H9 (cell line): ENCODE measurements at regions not wholly inside any gene's neighbourhood (a gene's known extent, or its start where the extent isn't known, plus 50 kb on each side); places are given as distances from the start of the nearest gene placed in this dataset.

Source experiments
- DNase-seq: peaks from one replicate; pipeline ENCODE4 v3.0.0-alpha.2; 2017
- H2AFZ ChIP-seq: one replicate; pipeline ENCODE4 v1.6.1; 2013; ENCODE audit warnings: mild to moderate bottlenecking, low read length, control low read depth, moderate library complexity
- H2AK5ac ChIP-seq: 2 replicates; pipeline ENCODE4 v1.6.1; 2013; ENCODE audit warnings: low read length, control low read depth, mixed read lengths; ENCODE audit not compliant: insufficient read length
- H2BK120ac ChIP-seq: one replicate; pipeline ENCODE4 v1.6.1; 2013; ENCODE audit warnings: low read depth, mild to moderate bottlenecking, low read length, control low read depth, inconsistent platforms; ENCODE audit not compliant: poor library complexity, severe bottlenecking
- H2BK12ac ChIP-seq: 2 replicates; pipeline ENCODE4 v1.6.1; 2013; ENCODE audit warnings: low read length, control low read depth, mixed read lengths, low read depth; ENCODE audit not compliant: insufficient read length
- H2BK15ac ChIP-seq: 2 replicates; pipeline ENCODE4 v1.6.1; 2013; ENCODE audit warnings: low read depth, low read length, control low read depth
- H2BK20ac ChIP-seq: one replicate; pipeline ENCODE4 v1.6.1; 2013; ENCODE audit warnings: low read depth, mild to moderate bottlenecking, low read length, control low read depth, inconsistent platforms; ENCODE audit not compliant: poor library complexity, severe bottlenecking
- H2BK5ac ChIP-seq: 2 replicates; pipeline ENCODE4 v1.6.1; 2013; ENCODE audit warnings: low read length, control low read depth, mixed read lengths; ENCODE audit not compliant: insufficient read length
- H3K14ac ChIP-seq: 2 replicates; pipeline ENCODE4 v1.6.1; 2013; ENCODE audit warnings: low read length, control low read depth; ENCODE audit not compliant: insufficient read depth
- H3K18ac ChIP-seq: 2 replicates; pipeline ENCODE4 v1.6.1; 2013; ENCODE audit warnings: low read depth, mild to moderate bottlenecking, mixed read lengths, low read length, control low read depth; ENCODE audit not compliant: insufficient read length
- H3K23ac ChIP-seq: 2 replicates; pipeline ENCODE4 v1.6.1; 2013; ENCODE audit warnings: low read length, control low read depth, mixed read lengths, low read depth; ENCODE audit not compliant: insufficient read length
- H3K23me2 ChIP-seq: 2 replicates; pipeline ENCODE4 v1.6.1; 2013; ENCODE audit warnings: low read depth, mild to moderate bottlenecking, mixed read lengths, low read length, control low read depth; ENCODE audit not compliant: insufficient read length, poor library complexity, severe bottlenecking
- H3K27ac ChIP-seq: 2 replicates; pipeline ENCODE4 v1.5.1; 2013; ENCODE audit warnings: low read length, control low read depth, mixed read lengths, low read depth; ENCODE audit not compliant: insufficient read length
- H3K27me3 ChIP-seq: 2 replicates; pipeline ENCODE4 v1.6.1; 2013; ENCODE audit warnings: low read length, control low read depth, inconsistent platforms; ENCODE audit not compliant: insufficient read depth
- H3K4ac ChIP-seq: 2 replicates; pipeline ENCODE4 v1.6.1; 2013; ENCODE audit warnings: low read depth, mild to moderate bottlenecking, control low read depth, inconsistent platforms, low read length, moderate library complexity
- H3K4me1 ChIP-seq: 2 replicates; pipeline ENCODE4 v1.6.1; 2013; ENCODE audit warnings: low read length, control low read depth, inconsistent platforms; ENCODE audit not compliant: insufficient read depth
- H3K4me2 ChIP-seq: 2 replicates; pipeline ENCODE4 v1.6.1; 2013; ENCODE audit warnings: low read length, control low read depth, mixed read lengths; ENCODE audit not compliant: insufficient read length, insufficient read depth
- H3K56ac ChIP-seq: 2 replicates; pipeline ENCODE4 v1.6.1; 2013; ENCODE audit warnings: low read depth, mild to moderate bottlenecking, mixed read lengths, low read length, control low read depth; ENCODE audit not compliant: insufficient read length
- H3K79me1 ChIP-seq: 2 replicates; pipeline ENCODE4 v1.6.1; 2013; ENCODE audit warnings: low read depth, mild to moderate bottlenecking, moderate library complexity, low read length, control low read depth, inconsistent platforms; ENCODE audit not compliant: insufficient read depth, poor library complexity, severe bottlenecking
- H3K79me2 ChIP-seq: 2 replicates; pipeline ENCODE4 v1.6.1; 2013; ENCODE audit warnings: low read length, control low read depth, inconsistent platforms; ENCODE audit not compliant: insufficient read depth
- H3K9ac ChIP-seq: 2 replicates; pipeline ENCODE4 v1.6.1; 2013; ENCODE audit warnings: low read length, control low read depth, mixed read lengths; ENCODE audit not compliant: insufficient read length; ENCODE audit errors: extremely low read depth
- H3K9me3 ChIP-seq: one replicate; pipeline ENCODE4 v1.6.1; 2013; ENCODE audit warnings: low read depth, low read length, inconsistent platforms; ENCODE audit not compliant: control insufficient read depth
- H3T11ph ChIP-seq: one replicate; pipeline ENCODE4 v1.6.1; 2013; ENCODE audit warnings: mild to moderate bottlenecking, low read length, control low read depth, inconsistent platforms
- H4K20me1 ChIP-seq: one replicate; pipeline ENCODE4 v1.6.1; 2013; ENCODE audit not compliant: control insufficient read depth, insufficient read length, insufficient read depth
- H4K5ac ChIP-seq: 2 replicates; pipeline ENCODE4 v1.6.1; 2013; ENCODE audit warnings: low read depth, mild to moderate bottlenecking, mixed read lengths, low read length, control low read depth; ENCODE audit not compliant: insufficient read length
- H4K8ac ChIP-seq: replicated peaks from 2 replicates; pipeline ENCODE4 v1.6.1; 2013; ENCODE audit warnings: low read length, control low read depth, mixed read lengths, low read depth; ENCODE audit not compliant: insufficient read length
- H4K91ac ChIP-seq: 2 replicates; pipeline ENCODE4 v1.6.1; 2013; ENCODE audit warnings: low read depth, mild to moderate bottlenecking, moderate library complexity, mixed read lengths, low read length, control low read depth; ENCODE audit not compliant: insufficient read length
- H3K27ac Mint-ChIP-seq, 3 experiments: 2 replicates in 2 of 3; 3 replicates in 1 of 3; pipeline ENCODE4 v1.8.0; 2020 to 2021; ENCODE audit warnings: mixed read lengths in 3 of 3, mild to moderate bottlenecking in 1 of 3, moderate library complexity in 1 of 3
- H3K27me3 Mint-ChIP-seq: 2 replicates; pipeline ENCODE4 v1.8.0; 2021; ENCODE audit warnings: low read depth, mild to moderate bottlenecking, moderate library complexity, mixed read lengths
- H3K36me3 Mint-ChIP-seq, 3 experiments: 2 replicates in 2 of 3; 3 replicates in 1 of 3; pipeline ENCODE4 v1.8.0; 2020 to 2021; ENCODE audit warnings: low read depth in 3 of 3, mixed read lengths in 3 of 3; ENCODE audit not compliant: insufficient read depth in 1 of 3
- H3K4me1 Mint-ChIP-seq, 2 experiments: 2 replicates each; pipeline ENCODE4 v1.8.0; 2020; ENCODE audit warnings: mixed read lengths in 2 of 2
- H3K4me3 Mint-ChIP-seq, 2 experiments: 2 replicates in 1 of 2; 3 replicates in 1 of 2; pipeline ENCODE4 v1.8.0; 2020 to 2021; ENCODE audit warnings: mild to moderate bottlenecking in 2 of 2, mixed read lengths in 2 of 2, moderate library complexity in 1 of 2
- H3K9me3 Mint-ChIP-seq, 2 experiments: 2 replicates in 1 of 2; 3 replicates in 1 of 2; pipeline ENCODE4 v1.8.0; 2020; ENCODE audit warnings: mild to moderate bottlenecking in 2 of 2, mixed read lengths in 2 of 2, moderate library complexity in 1 of 2
- WGBS: extraction: QIAGEN DNeasy Blood & Tissue Kit; methylation state at CpG from one replicate; pipeline ENCODE4 v1.1.7; 2013; ENCODE audit warnings: missing lambda C conversion rate, low lambda C conversion rate, mixed read lengths; ENCODE audit not compliant: insufficient read length; ENCODE audit errors: extremely low coverage; 5-methylcytosine and 5-hydroxymethylcytosine counted together
- TF ChIP-seq, protein P1 (sequence below): fragments of 200-600 bp; sonication (generic); conservative IDR thresholded peaks from 3 replicates; pipeline ENCODE4 v1.8.0; 2021; ENCODE audit warnings: antibody characterized with exemption, mild to moderate bottlenecking

DNA sequence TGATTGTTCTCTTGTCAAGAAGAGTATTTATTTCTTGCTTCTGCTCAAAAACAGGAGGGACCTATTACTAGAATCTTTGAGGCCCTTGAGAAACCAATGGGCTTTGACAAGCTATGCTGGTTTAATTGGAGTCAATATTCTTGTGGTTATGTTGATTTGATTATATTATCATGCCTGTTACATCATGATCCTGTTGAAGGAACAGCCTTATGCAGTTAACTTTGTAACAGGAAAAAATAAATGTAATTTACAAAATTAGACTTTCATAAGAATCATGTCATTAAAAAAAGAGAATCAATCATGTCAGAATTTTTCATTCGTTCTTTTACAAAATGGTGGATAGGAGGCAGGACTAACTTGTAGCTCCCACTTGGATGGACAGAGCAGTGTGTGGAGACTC is 386.1 kb upstream of the DDI1 start:
- WGBS: no CpG with 5 or more reads among the region's 1 CpG

More for the DNA sequence above, 386.1 kb upstream of the DDI1 start:
- Histone ChIP-seq H2AFZ (no peak overlapping the region), H2BK5ac (no peak overlapping the region), H3K4me1 (no peaks in the 10 kb centered on the region), H4K5ac (no peak overlapping the region), H3K23ac (no peak overlapping the region), H3K23me2 (no peaks in the 10 kb centered on the region), H3K79me2 (no peaks in the 10 kb centered on the region), H2AK5ac (no peak overlapping the region), H4K20me1 (no peaks in the 10 kb centered on the region), H3K14ac (no peak overlapping the region), H3K18ac (no peak overlapping the region), H2BK15ac (no peak overlapping the region), H3K9ac (no peak overlapping the region), H3K9me3 (peaks cover 14% of the 10 kb centered on the region), H3K27me3 (no peaks in the 10 kb centered on the region), H3K79me1 (no peaks in the 10 kb centered on the region), H3K4me2 (no peak overlapping the region), H2BK20ac (no peak overlapping the region), H3K4ac (no peak overlapping the region), H2BK120ac (no peak overlapping the region), H3T11ph (no peak overlapping the region), H2BK12ac (no peak overlapping the region), H3K56ac (no peak overlapping the region), H3K27ac (no peak overlapping the region), H4K8ac (no peak overlapping the region), H4K91ac (no peak overlapping the region)
- Mint-ChIP-seq H3K4me1 (no peaks in the 10 kb centered on the region), H3K27ac (no peak overlapping the region), H3K36me3 (peaks cover 8 to 25% (median 10%) of the 10 kb centered on the region in 3 experiments), H3K4me3 (no peak overlapping the region), H3K9me3 (peaks cover 21 to 25% of the 10 kb centered on the region in 2 experiments), H3K27me3 (no peaks in the 10 kb centered on the region; the same call in 1 of the 2 replicates)
- no peak for DNase-seq
- TF ChIP-seq, protein P1, sequence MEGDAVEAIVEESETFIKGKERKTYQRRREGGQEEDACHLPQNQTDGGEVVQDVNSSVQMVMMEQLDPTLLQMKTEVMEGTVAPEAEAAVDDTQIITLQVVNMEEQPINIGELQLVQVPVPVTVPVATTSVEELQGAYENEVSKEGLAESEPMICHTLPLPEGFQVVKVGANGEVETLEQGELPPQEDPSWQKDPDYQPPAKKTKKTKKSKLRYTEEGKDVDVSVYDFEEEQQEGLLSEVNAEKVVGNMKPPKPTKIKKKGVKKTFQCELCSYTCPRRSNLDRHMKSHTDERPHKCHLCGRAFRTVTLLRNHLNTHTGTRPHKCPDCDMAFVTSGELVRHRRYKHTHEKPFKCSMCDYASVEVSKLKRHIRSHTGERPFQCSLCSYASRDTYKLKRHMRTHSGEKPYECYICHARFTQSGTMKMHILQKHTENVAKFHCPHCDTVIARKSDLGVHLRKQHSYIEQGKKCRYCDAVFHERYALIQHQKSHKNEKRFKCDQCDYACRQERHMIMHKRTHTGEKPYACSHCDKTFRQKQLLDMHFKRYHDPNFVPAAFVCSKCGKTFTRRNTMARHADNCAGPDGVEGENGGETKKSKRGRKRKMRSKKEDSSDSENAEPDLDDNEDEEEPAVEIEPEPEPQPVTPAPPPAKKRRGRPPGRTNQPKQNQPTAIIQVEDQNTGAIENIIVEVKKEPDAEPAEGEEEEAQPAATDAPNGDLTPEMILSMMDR: no peak
